Brain microvascular endothelial cell (primary cell): ENCODE measurements at regions not wholly inside any gene's neighbourhood (a gene's known extent, or its start where the extent isn't known, plus 50 kb on each side); places are given as distances from the start of the nearest gene placed in this dataset.

Experiments used
- DNase-seq: peaks from one replicate; pipeline ENCODE4 v3.0.0-alpha.2; 2020
- H3K27ac ChIP-seq: fragments of 250-450 bp; sonication (Bioruptor Pico); 2 replicates; pipeline ENCODE4 v1.5.1; 2020; ENCODE audit warnings: mild to moderate bottlenecking, moderate library complexity
- H3K27me3 ChIP-seq: fragments of 250-450 bp; sonication (Bioruptor Pico); replicated peaks from 2 replicates; pipeline ENCODE4 v1.5.1; 2020; ENCODE audit warnings: mild to moderate bottlenecking
- H3K36me3 ChIP-seq: fragments of 250-450 bp; sonication (Bioruptor Pico); replicated peaks from 2 replicates; pipeline ENCODE4 v1.5.1; 2020; ENCODE audit warnings: mild to moderate bottlenecking
- H3K4me3 ChIP-seq: 2 replicates; pipeline ENCODE4 v1.5.1; 2011; ENCODE audit warnings: low read depth, mild to moderate bottlenecking, control low read depth, low read length, moderate library complexity
- CTCF ChIP-seq: IDR thresholded peaks from 2 replicates; pipeline ENCODE4 v1.5.1; 2011; ENCODE audit warnings: low read depth, mild to moderate bottlenecking, moderate library complexity, low read length, control low read depth, inconsistent platforms; ENCODE audit errors: missing control alignments
- in situ Hi-C: cut with HindIII; loops from 2 replicates; pipeline ENCODE4 v1.10.0; 2017; ENCODE audit warnings: low sequenced_read_pairs, low pct_ligation_motif_present

- Histone ChIP-seq H3K36me3 (no peaks in the 10 kb centered on the region), H3K27me3 (no peaks in the 10 kb centered on the region), H3K4me3 (no peak overlapping the region), H3K27ac (no peak overlapping the region)
- no peak for TF ChIP-seq CTCF
- in situ Hi-C loops = no loop called here
- DNase-seq = no peak
Measured at GRCh38 chr3:170764017-170764416, 106.0 kb downstream of the RPL22L1 start.

GRCh38 chr3:170762064-170762463 lies 107.9 kb downstream of the RPL22L1 start:
- H3K36me3 ChIP-seq = no peaks in the 10 kb centered on the region
- in situ Hi-C loops = no loop called here
- no peak for TF ChIP-seq CTCF
- no peak overlapping the region for H3K27ac ChIP-seq
- H3K4me3 ChIP-seq = no peak overlapping the region
- no peak for DNase-seq
- no peaks in the 10 kb centered on the region for H3K27me3 ChIP-seq

- TF ChIP-seq CTCF = no peak
- in situ Hi-C loops = no loop called here
- Histone ChIP-seq H3K27me3 (no peaks in the 10 kb centered on the region), H3K36me3 (no peaks in the 10 kb centered on the region), H3K27ac (no peak overlapping the region), H3K4me3 (no peak overlapping the region)
- no peak for DNase-seq
Measured at GRCh38 chr3:170761103-170761502, 108.9 kb downstream of the RPL22L1 start.

GRCh38 chr3:170760174-170760526 lies 109.8 kb downstream of the RPL22L1 start:
- in situ Hi-C loops = no loop called here
- Histone ChIP-seq H3K4me3 (no peak overlapping the region), H3K27ac (no peak overlapping the region), H3K27me3 (no peaks in the 10 kb centered on the region), H3K36me3 (no peaks in the 10 kb centered on the region)
- DNase-seq = peak; percentile 42
- TF ChIP-seq CTCF = no peak

- H3K27me3 ChIP-seq = no peaks in the 10 kb centered on the region
- no peak overlapping the region for H3K4me3 ChIP-seq
- H3K27ac ChIP-seq = no peak overlapping the region
- TF ChIP-seq CTCF = no peak
- no peaks in the 10 kb centered on the region for H3K36me3 ChIP-seq
- in situ Hi-C loops = no loop called here
- no peak for DNase-seq
Measured at GRCh38 chr3:170759511-170760173, 110.4 kb downstream of the RPL22L1 start.

GRCh38 chr3:170757038-170757437 lies 113.0 kb downstream of the RPL22L1 start:
- no peaks in the 10 kb centered on the region for H3K36me3 ChIP-seq
- no peak for DNase-seq
- no peak for TF ChIP-seq CTCF
- in situ Hi-C loops = no loop called here
- H3K27me3 ChIP-seq = no peaks in the 10 kb centered on the region
- no peak overlapping the region for H3K27ac ChIP-seq
- H3K4me3 ChIP-seq = no peak overlapping the region
